ENCODE measurements at regions not wholly inside any gene's neighbourhood (a gene's known extent, or its start where the extent isn't known, plus 50 kb on each side); places are given as distances from the start of the nearest gene placed in this dataset.

GRCh38 chrX:9354918-9355317, 109.9 kb upstream of the TBL1X start:
- intact Hi-C loops (cut with micrococcal nuclease), result loop anchor here (10.0 kb wide), 1 partner anchor 350 kb away; no protein-coding TSS in a partner anchor
- no peaks in the 10 kb centered on the region for H3K9me2 ChIP-seq (replicated peaks; ENCODE audit: low read length)
- TF ChIP-seq CTCF (conservative IDR thresholded peaks at IDR 0.05; ENCODE audit: low read depth, low read length), result no peak
- TF ChIP-seq EZH2 (IDR thresholded peaks at IDR 0.05; ENCODE audit: low read length, unreplicated experiment), result no peak
- no peak for TF ChIP-seq EZH2phosphoT487 (IDR thresholded peaks at IDR 0.05; ENCODE audit: borderline replicate concordance, low read length)
- peaks cover 26% of the 10 kb centered on the region for H3K4me1 ChIP-seq (ENCODE audit: insufficient read depth, low read length)
- H3K9ac ChIP-seq (ENCODE audit: low read length), result no peak overlapping the region
- no peaks in the 10 kb centered on the region for H3K27me3 ChIP-seq (ENCODE audit: low read length)
- no peak overlapping the region for H3K27ac ChIP-seq (ENCODE audit: low read length)
- H3F3A ChIP-seq (ENCODE audit: low read length, unreplicated experiment), result no peaks in the 10 kb centered on the region
- BruUV-seq (replicated peaks), result no TSS peak
- no peak overlapping the region for H2AFZ ChIP-seq (ENCODE audit: low read length)
- H4K20me1 ChIP-seq (ENCODE audit: low read length), result no peaks in the 10 kb centered on the region
- no peak overlapping the region for H3K4me2 ChIP-seq (ENCODE audit: low read length)
- no peaks in the 10 kb centered on the region for H3K79me2 ChIP-seq (ENCODE audit: low read length)
- no peaks in the 10 kb centered on the region for H3K36me3 ChIP-seq (ENCODE audit: low read depth, low read length)
- H3K4me3 ChIP-seq (ENCODE audit: low read length), result no peak overlapping the region
- ChIA-PET POLR2A (ENCODE audit: unreplicated experiment) (no interaction called here), CTCF (no interaction called here)
- H3K9me3 ChIP-seq (ENCODE audit: low read length), result no peaks in the 10 kb centered on the region
- ATAC-seq (no peak), DNase-seq (no peak)

- BruUV-seq (replicated peaks), result no TSS peak
- H3K4me3 ChIP-seq (ENCODE audit: low read length), result no peak overlapping the region
- intact Hi-C loops (cut with micrococcal nuclease), result loop anchor here (10.0 kb wide), 1 partner anchor 349 kb away; no protein-coding TSS in a partner anchor
These were observed 109.1 kb upstream of the TBL1X start for GRCh38 chrX:9355739-9356138.

More at GRCh38 chrX:9355739-9356138, 109.1 kb upstream of the TBL1X start:
- H3K27ac ChIP-seq (ENCODE audit: low read length), result no peak overlapping the region
- DNase-seq, result no peak
- no peak overlapping the region for H3K9ac ChIP-seq (ENCODE audit: low read length)
- ATAC-seq, result no peak
- H3K4me2 ChIP-seq (ENCODE audit: low read length), result no peak overlapping the region
- no peak overlapping the region for H2AFZ ChIP-seq (ENCODE audit: low read length)
- POLR2A ChIA-PET (ENCODE audit: unreplicated experiment), result no interaction called here
- no peak for TF ChIP-seq EZH2phosphoT487 (IDR thresholded peaks at IDR 0.05; ENCODE audit: borderline replicate concordance, low read length)
- no peak for TF ChIP-seq CTCF (conservative IDR thresholded peaks at IDR 0.05; ENCODE audit: low read depth, low read length)
- TF ChIP-seq EZH2 (IDR thresholded peaks at IDR 0.05; ENCODE audit: low read length, unreplicated experiment), result no peak
- no peaks in the 10 kb centered on the region for H3K79me2 ChIP-seq (ENCODE audit: low read length)
- H3K27me3 ChIP-seq (ENCODE audit: low read length), result no peaks in the 10 kb centered on the region
- H3K9me3 ChIP-seq (ENCODE audit: low read length), result no peaks in the 10 kb centered on the region
- H4K20me1 ChIP-seq (ENCODE audit: low read length), result no peaks in the 10 kb centered on the region
- no peaks in the 10 kb centered on the region for H3F3A ChIP-seq (ENCODE audit: low read length, unreplicated experiment)
- CTCF ChIA-PET, result no interaction called here
- H3K36me3 ChIP-seq (ENCODE audit: low read depth, low read length), result no peaks in the 10 kb centered on the region
- H3K4me1 ChIP-seq (ENCODE audit: insufficient read depth, low read length), result peaks cover 20% of the 10 kb centered on the region
- H3K9me2 ChIP-seq (replicated peaks; ENCODE audit: low read length), result no peaks in the 10 kb centered on the region

All from PC-3 (cell line).